CD4-positive, alpha-beta T cell treated with Interferon alpha-2 for 1 hour (primary cell): ENCODE measurements at regions not wholly inside any gene's neighbourhood (a gene's known extent, or its start where the extent isn't known, plus 50 kb on each side); places are given as distances from the start of the nearest gene placed in this dataset.
"Not testable (repeated sequence)": the region's sequence is repeated elsewhere in the genome, so short reads cannot be mapped to it uniquely, and the experiment has no call there.

Source experiments
- DNase-seq, 2 donors: peaks; one replicate each; pipeline ENCODE4 v3.0.0-alpha.2; 2020 to 2022

DNA sequence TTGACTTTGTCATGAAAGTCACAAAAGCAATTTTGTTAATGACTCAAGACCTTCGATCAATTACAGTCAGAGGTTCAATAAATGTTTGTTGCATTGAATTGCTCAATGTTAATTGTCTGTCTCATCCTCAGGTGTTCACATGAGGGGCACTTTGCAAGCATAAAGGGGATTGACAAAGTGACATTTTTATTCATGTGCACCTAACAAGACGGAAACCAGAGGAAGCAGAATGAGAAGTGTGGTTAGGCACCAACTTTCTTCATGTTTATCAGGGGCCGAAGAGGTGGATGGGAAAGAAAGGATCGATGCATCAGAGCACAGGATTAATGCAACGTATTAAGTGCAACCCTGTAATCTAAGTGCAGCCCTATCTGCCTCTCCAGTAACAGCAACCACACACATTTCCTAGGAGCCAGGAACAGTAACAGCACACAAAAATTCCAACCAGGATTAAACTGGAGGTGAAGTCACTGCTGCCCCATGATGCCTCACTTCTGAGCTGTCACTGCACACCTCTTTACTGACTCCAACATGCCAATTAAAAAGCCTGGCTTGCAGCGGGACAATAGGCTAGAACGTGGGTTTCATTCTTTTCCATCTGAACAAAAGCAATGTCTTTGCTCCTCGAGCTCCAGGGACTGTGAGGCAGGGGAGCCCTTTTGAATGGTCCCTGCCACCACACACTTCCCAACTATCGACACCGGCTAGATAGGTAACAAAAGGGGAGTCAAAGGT is 262.7 kb downstream of the CD83 start:
- no peak for DNase-seq

DNA sequence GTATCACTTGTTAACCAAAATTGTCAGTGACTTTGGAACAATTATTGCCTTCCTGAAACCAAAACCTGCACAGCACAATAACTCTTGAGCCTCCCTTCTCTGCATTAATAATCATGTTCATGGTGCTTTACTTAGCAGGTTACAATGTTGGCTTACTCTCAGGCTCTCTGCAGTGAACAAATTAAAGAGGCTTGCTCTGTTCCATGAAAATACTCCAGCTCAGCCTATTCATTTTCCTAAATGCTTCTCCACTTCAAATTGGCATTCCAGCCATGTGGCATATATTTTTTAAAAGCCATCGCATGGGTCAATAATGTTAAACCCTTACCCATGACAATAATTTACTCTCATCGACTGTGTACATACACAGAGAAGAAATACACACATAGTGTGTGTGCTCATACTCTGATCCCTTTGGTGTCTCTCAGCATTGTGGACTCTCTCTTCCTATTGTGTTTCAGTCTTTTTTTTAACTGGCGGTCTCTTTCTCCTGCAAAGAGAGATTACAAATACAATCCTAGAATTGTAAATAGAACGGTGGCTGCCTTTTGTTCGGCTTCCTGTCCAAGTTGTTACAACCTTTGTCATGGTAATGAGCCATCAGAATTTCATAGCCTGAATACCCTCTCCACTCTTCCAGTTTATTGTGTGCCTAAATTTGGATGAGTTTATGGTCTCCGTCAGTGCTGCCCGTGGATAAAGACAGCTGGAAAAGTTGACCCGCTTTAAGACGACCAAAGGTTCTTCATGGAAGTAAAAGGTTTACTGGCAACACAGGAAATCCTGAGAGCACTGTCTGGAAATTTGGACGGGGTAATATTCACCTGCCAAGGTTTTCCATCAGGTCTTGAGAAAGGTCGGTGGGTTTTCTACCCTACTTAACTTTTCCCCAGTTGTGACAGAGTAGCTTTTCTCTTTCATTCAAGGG is 263.6 kb downstream of the CD83 start:
- no peak for DNase-seq

DNA sequence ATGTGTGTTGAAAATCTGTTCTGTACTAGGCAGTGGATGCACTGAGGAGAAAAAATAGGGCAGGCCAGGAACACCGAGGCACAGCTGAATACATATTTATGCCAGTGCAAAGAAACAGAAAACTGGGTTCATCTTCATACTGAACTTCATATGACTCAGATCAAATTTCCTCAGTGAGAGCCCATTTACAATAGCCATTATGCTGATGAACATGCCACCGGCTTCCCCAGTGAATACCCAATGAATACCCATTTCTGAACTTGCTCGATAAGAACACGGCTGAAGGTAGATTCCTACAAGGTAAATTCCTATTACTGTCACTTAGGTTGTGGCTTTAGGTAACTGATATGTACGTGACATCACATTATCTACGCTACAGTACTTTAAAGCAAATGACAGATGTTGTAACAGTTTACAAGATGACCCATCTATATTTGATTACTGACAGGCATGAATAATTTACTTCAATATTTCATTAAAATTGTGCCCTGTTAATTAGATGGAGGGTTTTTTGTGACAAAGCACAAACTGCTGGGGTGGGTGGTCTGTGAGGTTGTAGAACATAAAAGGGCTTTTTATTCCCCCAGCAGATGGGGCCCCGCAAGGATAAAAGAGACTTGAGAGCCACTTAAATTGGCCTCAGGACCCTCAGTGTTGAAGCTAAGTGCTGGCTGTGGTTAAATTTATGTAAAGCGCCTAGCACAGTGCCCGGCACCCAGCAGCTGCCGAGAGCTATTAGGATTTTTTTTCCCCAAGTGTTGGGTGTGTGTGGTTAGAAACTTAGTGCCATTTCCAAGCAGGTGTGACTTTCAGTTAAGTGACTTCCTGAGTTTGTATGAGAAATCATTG is 264.5 kb downstream of the CD83 start:
- no peak for DNase-seq

DNA sequence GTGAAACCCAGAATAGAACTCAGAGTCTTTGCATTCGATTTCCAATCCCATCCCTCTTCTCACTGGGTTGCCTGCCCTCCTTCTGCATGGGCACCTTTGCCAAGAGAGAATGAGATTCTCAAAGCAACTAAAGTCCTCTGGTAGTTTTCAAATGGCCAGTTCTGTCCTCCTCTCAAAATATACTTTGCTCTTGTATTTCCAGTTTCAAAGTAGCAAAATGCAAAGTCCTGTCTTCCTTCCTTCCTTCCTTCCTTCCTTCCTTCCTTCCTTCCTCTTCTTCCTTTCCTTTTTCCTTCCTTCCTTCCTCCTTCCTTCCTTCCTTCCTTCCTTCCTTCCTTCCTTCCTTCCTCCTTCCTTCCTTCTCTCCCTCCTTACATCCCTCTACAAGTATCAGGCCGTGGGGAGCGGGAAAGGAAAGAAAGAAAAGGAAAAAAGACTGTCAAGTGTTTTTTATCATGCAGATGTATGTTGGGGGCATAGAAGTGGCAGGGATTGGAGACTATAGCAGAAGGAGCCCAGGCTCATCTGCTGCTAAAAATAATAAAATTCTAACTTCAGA is 265.2 kb downstream of the CD83 start:
- no peak for DNase-seq

DNA sequence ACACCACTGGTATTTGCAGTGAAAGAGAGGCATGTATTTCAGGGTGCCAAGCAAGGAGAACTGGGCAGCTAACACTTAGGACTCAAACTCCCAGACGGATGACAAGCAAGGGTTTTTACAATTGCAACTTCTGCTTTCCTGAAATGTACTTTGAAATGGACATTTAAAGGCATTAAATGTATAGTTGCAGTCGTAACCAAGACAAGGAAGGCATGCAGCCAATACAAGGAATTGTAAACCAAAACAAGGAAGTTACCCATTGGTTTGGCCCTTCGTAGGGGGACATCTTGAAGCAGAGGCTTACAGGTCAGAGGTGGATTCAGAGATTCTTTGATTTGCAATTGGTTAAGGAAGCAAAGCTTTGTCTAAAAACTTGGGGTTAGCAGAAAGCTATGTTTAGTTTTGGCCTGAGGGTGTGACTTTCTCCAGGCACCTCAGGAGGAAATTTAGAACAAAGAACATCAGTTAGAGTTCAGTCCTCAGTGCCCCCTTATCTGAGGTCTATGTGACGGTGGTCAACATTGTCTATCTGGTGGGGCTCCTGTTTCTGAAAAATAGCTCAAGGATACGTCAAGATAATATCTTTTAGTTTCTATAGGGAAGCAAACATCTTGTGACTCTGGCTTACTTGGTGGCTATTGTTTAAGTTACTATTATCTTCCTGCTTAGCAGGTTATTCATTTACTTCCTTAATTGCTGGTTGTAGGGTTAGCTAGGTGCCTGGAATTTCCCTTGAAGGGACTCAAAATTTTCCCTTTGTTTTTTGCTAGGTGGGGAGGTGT is 266.0 kb downstream of the CD83 start:
- no peak for DNase-seq

DNA sequence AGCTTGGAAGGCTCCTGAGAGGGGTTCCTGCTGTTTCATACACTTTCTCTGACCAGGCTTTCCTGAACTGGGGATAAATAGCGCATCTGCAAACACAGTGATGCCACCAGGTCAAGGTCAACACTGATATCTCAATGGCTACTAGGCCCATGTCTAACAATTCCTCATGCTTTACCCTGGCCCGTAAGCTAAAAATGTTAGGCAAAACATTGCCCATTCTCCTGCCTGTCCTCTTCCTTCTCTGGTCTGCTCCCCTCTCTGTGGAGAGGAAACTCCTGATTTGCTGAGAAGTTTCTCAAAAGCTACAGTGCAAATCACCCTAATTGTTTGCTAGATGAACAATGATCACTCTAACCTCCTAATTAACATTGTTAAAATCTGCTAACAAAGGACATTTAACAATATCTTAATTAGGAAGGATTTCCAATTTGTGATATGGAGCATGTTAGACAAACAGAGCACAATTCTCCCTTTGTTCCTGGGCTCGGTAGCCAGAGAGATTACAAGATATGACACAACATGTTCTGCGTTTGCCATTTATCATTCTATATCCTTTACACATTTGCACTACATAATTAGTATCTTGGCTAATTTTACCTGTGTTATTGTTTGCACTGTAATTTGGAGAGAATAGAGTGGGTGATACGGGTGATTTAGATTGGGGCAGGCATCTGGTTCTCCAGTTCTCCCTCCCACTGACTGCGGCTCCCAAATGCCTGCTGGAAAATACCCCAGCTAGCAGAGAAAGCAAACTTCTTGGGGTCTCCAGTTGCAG is 266.8 kb downstream of the CD83 start:
- no peak for DNase-seq

DNA sequence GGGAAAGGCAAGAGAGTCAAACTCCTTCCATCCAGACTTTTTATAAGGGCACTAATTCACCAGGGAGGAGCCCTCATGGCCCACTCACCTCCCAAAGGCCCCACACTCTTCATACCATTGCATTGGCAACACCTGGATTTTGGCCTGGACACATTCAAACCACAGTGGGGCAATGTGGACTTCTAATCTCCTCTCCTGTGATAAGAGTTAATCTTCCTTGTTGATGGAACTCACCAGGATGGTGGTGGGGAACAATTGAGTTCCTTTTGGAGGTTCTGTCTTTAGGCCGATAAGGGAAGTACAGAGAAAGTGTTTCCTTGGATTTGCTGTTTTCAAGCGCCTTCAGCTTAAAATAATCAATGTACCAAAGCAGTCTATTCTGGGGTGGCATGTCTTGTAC is 268.7 kb downstream of the CD83 start:
- no peak for DNase-seq

DNA sequence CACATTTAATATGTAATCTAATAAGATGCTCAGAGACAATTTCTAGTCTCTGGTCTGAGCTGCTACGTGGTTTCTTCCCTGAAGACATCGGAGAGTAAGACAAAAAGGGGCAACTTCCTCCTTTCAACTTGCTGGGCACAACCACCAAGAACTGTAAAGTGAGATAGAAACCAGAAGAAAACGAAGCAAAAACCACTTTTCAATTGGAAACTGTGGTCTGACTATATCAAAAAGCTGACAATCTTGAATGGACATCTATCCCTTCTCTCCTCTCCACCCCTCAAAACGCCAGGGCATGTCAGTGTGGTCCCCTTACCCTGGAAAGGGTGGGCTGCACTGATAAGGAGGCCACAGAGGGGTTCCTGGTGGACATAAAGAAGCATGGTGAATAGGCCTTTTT is 269.1 kb downstream of the CD83 start:
- no peak for DNase-seq

DNA sequence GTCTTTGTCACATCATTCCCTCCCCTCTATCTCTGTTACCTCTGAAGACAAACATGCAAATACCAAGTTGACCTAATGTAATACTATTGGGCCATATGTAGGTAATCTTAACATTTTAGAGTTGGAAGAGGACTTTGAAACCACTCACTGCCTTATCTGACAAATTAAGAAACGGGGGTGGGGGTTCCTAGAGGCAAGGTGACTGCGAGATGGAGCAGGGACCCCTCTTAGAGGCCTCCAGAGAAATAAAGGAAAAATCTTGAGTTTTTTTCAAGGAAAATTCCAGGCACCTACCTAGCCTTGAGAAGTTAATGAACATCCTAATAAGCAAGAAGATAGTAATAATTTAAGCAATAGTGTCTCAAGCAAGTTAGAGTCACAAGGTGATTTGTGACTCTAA is 270.8 kb downstream of the CD83 start:
- no peak for DNase-seq

DNA sequence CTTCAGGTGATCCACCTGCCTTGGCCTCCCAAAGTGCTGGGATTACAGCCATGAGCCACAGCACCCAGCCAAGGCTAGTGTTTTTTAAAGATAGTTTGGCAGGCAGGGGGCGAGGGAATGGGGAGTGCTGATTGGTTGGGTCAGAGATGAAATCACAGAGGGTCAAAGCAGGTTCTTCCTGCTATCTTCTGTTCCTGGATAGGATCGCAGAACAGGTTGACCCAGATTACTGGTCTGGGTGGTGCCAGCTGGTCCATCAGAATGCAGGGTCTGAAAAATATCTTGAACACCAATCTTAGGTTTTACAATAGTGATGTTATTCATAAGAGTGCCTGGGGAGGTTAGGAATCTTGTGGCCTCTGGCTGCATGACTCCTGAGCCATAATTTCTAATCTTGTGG is 272.2 kb downstream of the CD83 start:
- DNase-seq = not testable (repeated sequence)

DNA sequence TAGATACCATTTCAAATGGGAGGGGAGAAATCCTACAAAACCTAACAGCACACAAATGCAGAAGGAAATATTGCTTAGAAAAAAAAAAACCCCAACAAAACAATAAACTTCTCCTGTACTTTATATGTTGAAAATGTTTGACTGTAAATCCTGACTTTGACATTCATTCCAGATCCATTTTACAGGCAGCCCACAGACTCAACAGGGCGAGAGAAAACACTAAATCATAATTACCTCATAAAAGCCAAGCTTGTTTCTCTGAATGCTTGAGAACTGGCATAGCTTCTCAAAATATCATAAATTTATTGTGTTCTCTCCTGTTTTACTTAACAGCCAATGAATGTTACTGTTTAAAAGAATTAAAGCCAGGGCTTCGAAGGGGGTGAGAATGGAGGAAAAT is 273.2 kb downstream of the CD83 start:
- DNase-seq = no peak

DNA sequence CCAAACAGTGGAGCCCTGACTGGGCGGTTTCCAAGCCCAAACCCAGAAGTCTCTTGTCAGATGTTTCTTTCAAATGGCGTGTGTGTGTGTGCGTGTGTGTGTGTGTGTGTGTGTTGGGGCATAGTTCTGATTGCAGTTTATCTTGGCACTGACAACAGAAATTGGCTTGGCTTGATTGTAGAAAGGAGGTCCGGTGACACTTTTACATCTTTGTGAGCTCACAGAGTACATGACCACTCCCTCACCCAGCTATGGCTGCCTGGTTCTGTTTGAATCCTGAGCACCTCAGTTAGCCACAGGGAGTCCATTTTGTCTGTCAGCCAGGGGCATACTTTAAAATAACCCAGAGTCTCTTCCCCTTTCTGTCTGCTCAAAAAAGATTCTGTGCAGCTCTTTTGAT is 276.3 kb downstream of the CD83 start:
- no peak for DNase-seq

DNA sequence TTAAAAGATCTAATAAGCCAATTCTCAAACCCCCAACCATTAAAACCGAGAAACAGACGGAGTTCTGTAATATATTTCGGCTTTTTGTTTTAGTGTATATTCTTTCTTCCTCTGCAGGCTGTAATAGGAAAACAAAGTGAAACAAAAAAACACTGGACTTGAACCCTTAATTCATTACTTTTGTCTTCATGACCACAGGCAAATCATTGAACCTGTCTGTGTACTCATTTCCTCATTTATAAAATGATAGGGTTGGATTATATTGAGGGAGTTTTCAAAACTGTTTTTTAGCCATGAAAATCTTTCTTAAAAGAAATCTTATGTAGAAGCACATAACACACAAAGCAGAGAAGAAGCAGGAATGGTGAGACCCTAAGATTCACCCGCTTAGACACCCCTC is 278.8 kb downstream of the CD83 start:
- DNase-seq = no peak

DNA sequence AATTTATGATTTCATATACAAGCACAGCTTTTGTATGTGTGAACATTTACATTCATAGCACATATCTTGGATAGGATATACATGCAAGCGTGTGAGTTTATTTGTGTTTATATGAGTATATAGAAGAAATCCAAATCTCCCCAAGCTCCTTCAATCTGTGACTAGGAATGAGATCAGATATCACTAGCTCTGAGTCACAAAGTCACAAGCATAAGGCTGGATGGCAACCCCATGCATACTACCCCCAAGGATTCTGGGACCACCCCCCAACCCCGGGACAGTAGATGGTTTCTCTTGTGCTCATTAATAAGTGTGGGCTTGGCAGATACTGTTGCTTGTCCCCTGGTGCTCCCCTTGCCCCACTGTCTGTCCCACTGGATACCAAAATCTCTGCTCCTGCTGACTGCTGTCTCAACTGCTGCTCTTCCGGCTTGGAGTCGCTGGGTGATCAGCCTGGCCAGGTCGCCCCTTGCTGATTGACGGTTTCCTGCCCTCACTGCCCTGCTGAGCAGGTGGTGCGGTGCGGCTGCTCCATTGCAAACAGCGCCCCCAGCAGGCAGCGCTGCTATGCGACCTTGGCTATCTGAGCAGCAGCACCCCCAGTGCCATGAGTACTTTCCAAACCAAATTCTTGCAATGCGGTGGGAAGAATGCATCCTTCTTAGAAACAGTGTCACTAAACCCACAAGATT is 279.4 kb downstream of the CD83 start:
- no peak for DNase-seq

DNA sequence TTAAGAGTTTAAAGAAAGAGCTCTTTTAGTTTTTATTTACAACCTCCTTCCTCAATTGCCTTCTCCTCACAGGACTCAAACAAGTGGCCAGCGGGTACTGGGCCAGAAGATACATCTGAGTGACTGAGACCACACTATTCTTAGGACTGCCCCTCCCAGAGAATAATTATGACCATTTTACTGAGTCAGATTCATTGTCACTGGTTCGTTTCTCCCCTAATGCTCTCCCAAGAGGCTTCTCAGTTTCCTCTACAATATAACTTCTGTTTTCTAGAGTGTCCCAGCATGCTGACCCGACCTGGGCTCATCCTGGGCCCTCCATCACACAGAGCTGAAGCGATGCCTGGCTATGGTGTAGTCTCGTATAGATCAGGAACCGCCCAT is 279.9 kb downstream of the CD83 start:
- no peak for DNase-seq

DNA sequence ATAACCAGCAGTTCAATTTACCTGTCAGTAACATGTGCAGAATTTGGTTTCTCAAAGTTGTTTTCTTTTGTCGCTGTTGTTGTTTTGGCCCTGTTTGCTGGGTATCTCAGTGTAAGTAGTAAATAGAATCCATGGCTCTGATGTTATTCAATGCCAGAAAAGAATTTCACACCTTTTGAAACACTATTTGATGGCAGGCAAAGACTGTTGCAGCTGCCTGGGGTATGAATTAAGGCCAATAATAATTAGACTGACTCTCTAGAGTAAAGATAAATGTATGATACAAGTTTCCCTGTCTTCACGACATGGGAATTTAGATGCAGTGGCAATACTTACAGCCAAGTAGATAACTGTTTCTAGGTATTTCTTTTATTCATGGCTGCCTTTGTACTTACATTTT is 281.4 kb downstream of the CD83 start:
- DNase-seq = no peak

DNA sequence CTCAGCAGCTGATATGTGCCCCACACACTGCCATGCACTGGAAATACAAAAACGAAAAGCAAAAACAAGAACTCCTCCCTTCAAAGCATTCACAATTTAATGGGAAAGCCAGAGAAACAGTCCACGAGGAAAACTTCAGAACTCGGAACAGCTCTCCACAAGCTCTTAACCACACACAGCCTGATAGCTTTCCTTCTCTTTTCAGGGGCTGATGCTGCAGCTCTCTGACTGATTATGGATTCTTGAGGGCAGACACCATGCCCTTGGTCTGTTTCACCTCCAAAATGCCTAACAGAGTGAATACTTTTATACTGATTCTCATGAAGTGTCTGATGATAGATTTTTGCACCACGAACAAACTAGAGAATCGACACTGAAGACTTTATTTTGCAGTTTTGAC is 282.1 kb downstream of the CD83 start:
- no peak for DNase-seq

DNA sequence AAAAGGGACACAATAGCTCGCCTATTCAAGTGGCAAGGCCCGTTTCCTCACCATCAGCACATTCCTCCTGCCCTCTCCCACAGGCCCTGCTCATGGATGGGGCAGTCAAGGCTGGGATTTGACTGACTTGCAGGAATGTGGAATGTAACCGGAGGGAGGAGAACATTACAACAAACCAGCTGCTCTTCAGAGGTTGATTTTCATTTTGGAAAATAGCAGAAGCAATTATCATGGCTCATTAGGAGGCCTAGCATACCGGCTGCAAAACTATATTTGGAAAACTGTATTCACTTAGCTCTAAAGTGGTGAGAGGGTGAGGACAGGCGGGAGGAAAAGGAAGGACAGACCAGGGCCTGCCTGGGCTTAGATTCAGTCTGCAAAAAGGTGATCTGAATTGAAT is 283.7 kb downstream of the CD83 start:
- no peak for DNase-seq

DNA sequence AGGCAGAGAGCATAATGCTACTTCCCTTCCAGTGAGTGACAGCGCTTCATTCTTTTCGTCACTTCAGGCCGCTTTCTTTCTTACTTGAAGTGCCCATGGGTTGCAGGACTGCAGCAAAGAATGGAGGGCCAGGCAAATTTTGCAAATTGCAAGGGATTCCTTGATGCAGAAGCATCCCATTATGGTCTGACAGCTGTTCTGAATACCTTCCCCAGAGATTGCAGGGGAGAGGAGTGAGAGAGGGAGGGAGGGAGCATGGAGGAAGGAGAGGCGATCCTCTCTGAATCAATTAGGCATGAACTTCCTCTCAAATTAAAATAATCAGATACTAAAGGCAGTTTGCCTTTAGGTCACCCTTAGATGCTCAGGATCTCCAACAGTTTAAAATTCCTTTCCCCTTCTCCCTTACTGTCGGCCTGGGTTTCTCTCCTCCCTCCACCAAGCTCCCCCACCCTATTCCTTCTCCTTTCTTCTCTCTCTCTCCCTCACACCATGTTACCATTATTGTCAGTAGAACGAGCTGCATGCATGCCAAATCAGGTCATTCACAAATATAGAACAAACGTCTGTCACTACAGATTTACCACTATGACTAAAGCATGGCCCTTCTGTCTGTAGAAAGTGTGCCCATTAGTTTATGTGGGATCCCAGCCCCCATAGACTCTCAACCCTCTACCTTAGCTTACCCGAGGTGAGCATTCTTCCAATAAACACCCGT is 289.2 kb downstream of the CD83 start:
- DNase-seq = no peak

DNA sequence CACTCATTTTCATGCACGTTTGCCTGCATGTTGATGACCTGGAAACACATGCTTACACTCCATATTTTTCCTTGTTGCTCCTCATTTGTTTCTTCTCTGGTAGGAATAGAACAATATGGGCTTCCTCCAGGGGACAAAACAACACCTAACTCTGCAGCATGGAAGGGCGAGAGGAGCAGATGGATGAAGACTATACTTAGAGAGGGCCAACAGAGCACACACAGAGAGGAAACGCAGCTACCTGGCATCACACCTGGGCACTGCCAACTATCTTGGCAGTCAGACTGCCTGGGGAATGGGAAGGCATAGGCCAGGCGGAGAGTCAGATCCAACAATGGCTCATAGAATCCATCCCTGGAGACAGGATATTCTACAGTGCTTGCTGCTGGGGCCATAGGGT is 290.9 kb downstream of the CD83 start:
- DNase-seq = no peak
